ENCODE measurements at regions not wholly inside any gene's neighbourhood (a gene's known extent, or its start where the extent isn't known, plus 50 kb on each side); places are given as distances from the start of the nearest gene placed in this dataset.

DNA sequence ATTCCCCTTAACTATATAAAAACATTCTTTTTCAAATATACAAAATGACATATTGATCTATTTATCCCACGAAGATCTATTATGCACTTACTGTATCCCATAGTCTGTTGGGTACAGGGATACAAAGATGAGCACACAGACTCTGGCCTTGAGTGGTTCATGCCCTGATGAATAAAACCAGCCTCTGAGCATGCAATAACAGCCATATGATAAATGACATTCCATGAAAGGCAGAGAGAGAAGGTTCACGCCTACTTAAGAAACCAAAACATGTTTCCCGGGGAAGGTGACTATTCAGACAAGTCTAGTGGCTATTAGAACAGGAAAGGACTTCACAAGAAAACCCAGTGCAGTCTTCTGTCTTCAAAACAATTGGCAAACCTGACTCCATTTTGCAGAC is 406.2 kb upstream of the BRINP1 start:
- no peak overlapping the region for H2AFZ ChIP-seq (ENCODE audit: low read depth, low read length)
- no peaks in the 10 kb centered on the region for H4K20me1 ChIP-seq (ENCODE audit: insufficient read depth, low read length)
- no peak overlapping the region for H3K9ac ChIP-seq (ENCODE audit: low read length)
- no peaks in the 10 kb centered on the region for H3K79me2 ChIP-seq (ENCODE audit: low read length)
- H3K4me1 ChIP-seq (ENCODE audit: low read length) = no peaks in the 10 kb centered on the region
- TF ChIP-seq, protein P1, sequence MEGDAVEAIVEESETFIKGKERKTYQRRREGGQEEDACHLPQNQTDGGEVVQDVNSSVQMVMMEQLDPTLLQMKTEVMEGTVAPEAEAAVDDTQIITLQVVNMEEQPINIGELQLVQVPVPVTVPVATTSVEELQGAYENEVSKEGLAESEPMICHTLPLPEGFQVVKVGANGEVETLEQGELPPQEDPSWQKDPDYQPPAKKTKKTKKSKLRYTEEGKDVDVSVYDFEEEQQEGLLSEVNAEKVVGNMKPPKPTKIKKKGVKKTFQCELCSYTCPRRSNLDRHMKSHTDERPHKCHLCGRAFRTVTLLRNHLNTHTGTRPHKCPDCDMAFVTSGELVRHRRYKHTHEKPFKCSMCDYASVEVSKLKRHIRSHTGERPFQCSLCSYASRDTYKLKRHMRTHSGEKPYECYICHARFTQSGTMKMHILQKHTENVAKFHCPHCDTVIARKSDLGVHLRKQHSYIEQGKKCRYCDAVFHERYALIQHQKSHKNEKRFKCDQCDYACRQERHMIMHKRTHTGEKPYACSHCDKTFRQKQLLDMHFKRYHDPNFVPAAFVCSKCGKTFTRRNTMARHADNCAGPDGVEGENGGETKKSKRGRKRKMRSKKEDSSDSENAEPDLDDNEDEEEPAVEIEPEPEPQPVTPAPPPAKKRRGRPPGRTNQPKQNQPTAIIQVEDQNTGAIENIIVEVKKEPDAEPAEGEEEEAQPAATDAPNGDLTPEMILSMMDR (IDR thresholded peaks at IDR 0.05; ENCODE audit: low read depth, low read length) = no peak
- TF ChIP-seq EZH2phosphoT487 (IDR thresholded peaks at IDR 0.05; ENCODE audit: low read depth) = no peak
- H3K27ac ChIP-seq (ENCODE audit: low read length) = no peak overlapping the region
- no peaks in the 10 kb centered on the region for H3K9me3 ChIP-seq (ENCODE audit: insufficient read depth, low read length)
- no peak overlapping the region for H3K4me3 ChIP-seq (ENCODE audit: low read length)
- H3K27me3 ChIP-seq (ENCODE audit: low read depth, low read length) = no peaks in the 10 kb centered on the region
- no peak overlapping the region for H3K4me2 ChIP-seq (ENCODE audit: low read length)
- H3K36me3 ChIP-seq (replicated peaks; ENCODE audit: low read depth, low read length) = no peaks in the 10 kb centered on the region

DNA sequence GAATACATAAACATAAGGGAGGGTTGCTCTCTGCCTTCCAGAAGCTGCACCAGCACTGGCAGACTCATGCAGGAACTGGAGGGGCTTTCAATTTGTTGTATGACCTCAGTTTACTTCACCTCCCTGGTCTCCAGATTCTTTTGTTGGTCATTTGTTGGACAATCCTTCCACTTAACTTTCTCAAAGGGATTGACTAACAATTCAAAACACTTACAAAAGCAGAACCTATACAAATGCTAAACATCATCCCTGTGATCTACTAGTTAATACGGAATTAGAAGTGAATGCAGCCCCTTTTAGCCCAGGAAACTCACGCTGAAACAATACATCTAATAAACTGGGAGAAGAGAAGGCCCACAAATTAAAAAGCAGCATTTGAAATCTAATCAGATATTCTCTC is 404.6 kb upstream of the BRINP1 start:
- Histone ChIP-seq H3K36me3 (replicated peaks; ENCODE audit: low read depth, low read length) (no peaks in the 10 kb centered on the region), H3K27me3 (ENCODE audit: low read depth, low read length) (no peaks in the 10 kb centered on the region), H3K79me2 (ENCODE audit: low read length) (no peaks in the 10 kb centered on the region), H3K9ac (ENCODE audit: low read length) (no peak overlapping the region), H3K27ac (ENCODE audit: low read length) (no peak overlapping the region), H3K4me2 (ENCODE audit: low read length) (no peak overlapping the region), H3K9me3 (ENCODE audit: insufficient read depth, low read length) (no peaks in the 10 kb centered on the region), H3K4me3 (ENCODE audit: low read length) (no peak overlapping the region), H3K4me1 (ENCODE audit: low read length) (no peaks in the 10 kb centered on the region), H2AFZ (ENCODE audit: low read depth, low read length) (no peak overlapping the region), H4K20me1 (ENCODE audit: insufficient read depth, low read length) (no peaks in the 10 kb centered on the region)
- no peak for TF ChIP-seq EZH2phosphoT487 (IDR thresholded peaks at IDR 0.05; ENCODE audit: low read depth)
- TF ChIP-seq, protein P1 (IDR thresholded peaks at IDR 0.05; ENCODE audit: low read depth, low read length) = no peak

GRCh38 chr9:119771341-119771740 is 402.1 kb upstream of the BRINP1 start:
- H3K9ac ChIP-seq (ENCODE audit: low read length) = no peak overlapping the region
- H3K27me3 ChIP-seq (ENCODE audit: low read depth, low read length) = no peaks in the 10 kb centered on the region
- no peak overlapping the region for H3K4me2 ChIP-seq (ENCODE audit: low read length)
- no peak overlapping the region for H2AFZ ChIP-seq (ENCODE audit: low read depth, low read length)
- no peaks in the 10 kb centered on the region for H3K4me1 ChIP-seq (ENCODE audit: low read length)
- H3K79me2 ChIP-seq (ENCODE audit: low read length) = no peaks in the 10 kb centered on the region
- H4K20me1 ChIP-seq (ENCODE audit: insufficient read depth, low read length) = no peaks in the 10 kb centered on the region
- no peaks in the 10 kb centered on the region for H3K36me3 ChIP-seq (replicated peaks; ENCODE audit: low read depth, low read length)
- H3K27ac ChIP-seq (ENCODE audit: low read length) = no peak overlapping the region
- H3K4me3 ChIP-seq (ENCODE audit: low read length) = no peak overlapping the region
- H3K9me3 ChIP-seq (ENCODE audit: insufficient read depth, low read length) = no peaks in the 10 kb centered on the region
- no peak for TF ChIP-seq EZH2phosphoT487 (IDR thresholded peaks at IDR 0.05; ENCODE audit: low read depth)
- TF ChIP-seq, protein P1 (IDR thresholded peaks at IDR 0.05; ENCODE audit: low read depth, low read length) = no peak

DNA sequence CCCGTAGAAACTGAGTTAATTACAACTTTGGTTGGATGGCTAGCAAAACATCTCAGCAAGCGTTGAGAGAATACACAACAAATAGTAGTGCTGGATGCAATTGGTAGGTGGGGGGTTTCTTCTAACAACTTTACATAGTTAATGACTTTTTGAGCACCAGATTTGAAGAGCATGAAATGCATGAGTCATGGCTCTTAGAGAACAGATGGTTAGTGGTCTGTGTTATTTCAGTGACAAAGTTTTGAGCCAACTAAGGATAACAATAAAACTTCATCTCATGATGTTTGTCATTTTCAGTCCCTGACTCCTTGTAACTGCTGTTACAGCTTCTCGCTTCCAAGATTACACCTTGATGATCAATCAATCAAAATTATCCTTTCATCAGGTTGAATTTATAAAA is 399.0 kb upstream of the BRINP1 start:
- no peaks in the 10 kb centered on the region for H4K20me1 ChIP-seq (ENCODE audit: insufficient read depth, low read length)
- no peaks in the 10 kb centered on the region for H3K36me3 ChIP-seq (replicated peaks; ENCODE audit: low read depth, low read length)
- no peak overlapping the region for H2AFZ ChIP-seq (ENCODE audit: low read depth, low read length)
- H3K4me1 ChIP-seq (ENCODE audit: low read length) = no peaks in the 10 kb centered on the region
- H3K4me2 ChIP-seq (ENCODE audit: low read length) = no peak overlapping the region
- no peaks in the 10 kb centered on the region for H3K9me3 ChIP-seq (ENCODE audit: insufficient read depth, low read length)
- H3K27ac ChIP-seq (ENCODE audit: low read length) = no peak overlapping the region
- no peak for TF ChIP-seq EZH2phosphoT487 (IDR thresholded peaks at IDR 0.05; ENCODE audit: low read depth)
- TF ChIP-seq, protein P1 (IDR thresholded peaks at IDR 0.05; ENCODE audit: low read depth, low read length) = no peak
- H3K9ac ChIP-seq (ENCODE audit: low read length) = no peak overlapping the region
- H3K79me2 ChIP-seq (ENCODE audit: low read length) = no peaks in the 10 kb centered on the region
- H3K4me3 ChIP-seq (ENCODE audit: low read length) = no peak overlapping the region
- H3K27me3 ChIP-seq (ENCODE audit: low read depth, low read length) = no peaks in the 10 kb centered on the region

Measured in OCI-LY3 (cell line).